GM23338 (cell line): ENCODE measurements at regions not wholly inside any gene's neighbourhood (a gene's known extent, or its start where the extent isn't known, plus 50 kb on each side); places are given as distances from the start of the nearest gene placed in this dataset.
A peak's percentile ranks its signal among the peaks of the same experiment; 100 is the strongest.

Experiments
- ATAC-seq: fragments of 200-7000 bp; cut with Tn5 transposase; 3 replicates; pipeline ENCODE4 v1.9.1; 2020
- DNase-seq: peaks from one replicate; pipeline ENCODE4 v3.0.0-alpha.2; 2015; ENCODE audit warnings: low spot score
- H2AFZ ChIP-seq: fragments of 200-600 bp; sonication (generic); 2 replicates; pipeline ENCODE4 v1.8.0; 2016; ENCODE audit warnings: antibody characterized with exemption, mild to moderate bottlenecking, moderate library complexity
- H3F3A ChIP-seq: fragments of 200-600 bp; sonication (generic); replicated peaks from 2 replicates; pipeline ENCODE4 v1.8.0; 2017; ENCODE audit warnings: antibody characterized with exemption, mixed run types, low read depth
- H3K27ac ChIP-seq: fragments of 200-600 bp; sonication (generic); 2 replicates; pipeline ENCODE4 v1.6.1; 2016; ENCODE audit warnings: low read depth
- H3K27me3 ChIP-seq: fragments of 200-600 bp; sonication (generic); 2 replicates; pipeline ENCODE4 v1.8.0; 2016; ENCODE audit warnings: mild to moderate bottlenecking, mixed run types, moderate library complexity; ENCODE audit not compliant: insufficient read depth
- H3K36me3 ChIP-seq: fragments of 200-600 bp; sonication (generic); 2 replicates; pipeline ENCODE4 v1.8.0; 2016; ENCODE audit warnings: mild to moderate bottlenecking; ENCODE audit not compliant: insufficient read depth
- H3K4me1 ChIP-seq: fragments of 200-600 bp; sonication (generic); 2 replicates; pipeline ENCODE4 v1.8.0; 2016; ENCODE audit warnings: mild to moderate bottlenecking, moderate library complexity; ENCODE audit not compliant: insufficient read depth
- H3K4me2 ChIP-seq: fragments of 200-600 bp; sonication (generic); 2 replicates; pipeline ENCODE4 v1.7.1; 2017; ENCODE audit warnings: mixed run types
- H3K4me3 ChIP-seq: fragments of 200-600 bp; sonication (generic); 2 replicates; pipeline ENCODE4 v1.6.1; 2016; ENCODE audit warnings: mixed run types
- H3K79me2 ChIP-seq: fragments of 200-600 bp; sonication (generic); replicated peaks from 2 replicates; pipeline ENCODE4 v1.8.0; 2017; ENCODE audit warnings: mild to moderate bottlenecking; ENCODE audit not compliant: insufficient read depth
- H3K9me2 ChIP-seq: fragments of 200-600 bp; sonication (generic); 2 replicates; pipeline ENCODE4 v1.8.0; 2017; ENCODE audit not compliant: insufficient read depth
- H4K20me1 ChIP-seq: fragments of 200-600 bp; sonication (generic); replicated peaks from 2 replicates; pipeline ENCODE4 v1.8.0; 2017; ENCODE audit warnings: mild to moderate bottlenecking; ENCODE audit not compliant: insufficient read depth
- H3K27ac Mint-ChIP-seq: 2 replicates; pipeline ENCODE4 v1.8.0; 2020; ENCODE audit warnings: inconsistent platforms, mild to moderate bottlenecking, moderate library complexity, mixed read lengths
- H3K27me3 Mint-ChIP-seq: 3 replicates; pipeline ENCODE4 v1.8.0; 2022; ENCODE audit warnings: low read depth, mild to moderate bottlenecking, moderate library complexity, mixed read lengths, inconsistent platforms; ENCODE audit not compliant: insufficient read depth, poor library complexity
- H3K36me3 Mint-ChIP-seq: 3 replicates; pipeline ENCODE4 v1.8.0; 2021; ENCODE audit warnings: low read depth, mild to moderate bottlenecking, inconsistent platforms, moderate library complexity, mixed read lengths
- H3K4me1 Mint-ChIP-seq: 3 replicates; pipeline ENCODE4 v1.8.0; 2020; ENCODE audit warnings: mild to moderate bottlenecking, inconsistent platforms, mixed read lengths
- H3K4me3 Mint-ChIP-seq: 3 replicates; pipeline ENCODE4 v1.8.0; 2021; ENCODE audit warnings: moderate library complexity, mild to moderate bottlenecking, inconsistent platforms, mixed read lengths
- H3K9me3 Mint-ChIP-seq: 3 replicates; pipeline ENCODE4 v1.8.0; 2020; ENCODE audit warnings: moderate library complexity, mild to moderate bottlenecking, inconsistent platforms, mixed read lengths
- ETS1 ChIP-seq: IDR thresholded peaks from 2 replicates; pipeline ENCODE4 v1.6.1; 2016; ENCODE audit warnings: antibody characterized with exemption
- EZH2 ChIP-seq: fragments of 200-600 bp; sonication (generic); IDR thresholded peaks from one replicate; pipeline ENCODE4 v1.8.0; 2017; ENCODE audit warnings: antibody characterized with exemption, mild to moderate bottlenecking, low read depth; ENCODE audit not compliant: unreplicated experiment
- EZH2phosphoT487 ChIP-seq: fragments of 200-600 bp; sonication (generic); IDR thresholded peaks from one replicate; pipeline ENCODE4 v1.8.1; 2018; ENCODE audit warnings: antibody characterized with exemption; ENCODE audit not compliant: unreplicated experiment
- JUNB ChIP-seq: IDR thresholded peaks from one replicate; pipeline ENCODE4 v1.6.1; 2016; ENCODE audit warnings: antibody characterized with exemption; ENCODE audit not compliant: unreplicated experiment
- NANOG ChIP-seq: IDR thresholded peaks from 2 replicates; pipeline ENCODE4 v1.6.1; 2016; ENCODE audit warnings: antibody characterized with exemption, borderline replicate concordance
- POLR2AphosphoS5 ChIP-seq: IDR thresholded peaks from 2 replicates; pipeline ENCODE4 v1.6.1; 2016; ENCODE audit warnings: antibody characterized with exemption, low read depth
- REST ChIP-seq: IDR thresholded peaks from one replicate; pipeline ENCODE4 v1.6.1; 2018; ENCODE audit warnings: antibody characterized with exemption; ENCODE audit not compliant: unreplicated experiment
- STAT1 ChIP-seq: IDR thresholded peaks from one replicate; pipeline ENCODE4 v1.6.1; 2016; ENCODE audit warnings: antibody characterized with exemption; ENCODE audit not compliant: unreplicated experiment
- ZNF114 ChIP-seq: fragments of 250-450 bp; sonication (Bioruptor Pico); IDR thresholded peaks from 2 replicates; pipeline ENCODE4 v1.5.0; 2020; ENCODE audit warnings: mild to moderate bottlenecking, moderate library complexity
- ZNF462 ChIP-seq: fragments of 250-450 bp; sonication (Bioruptor Pico); IDR thresholded peaks from 2 replicates; pipeline ENCODE4 v1.5.0; 2020; ENCODE audit warnings: mild to moderate bottlenecking, moderate library complexity

GRCh38 chr6:147054158-147054557 is 150.1 kb upstream of the STXBP5 start:
- Histone ChIP-seq H3K27ac (no peak overlapping the region; the same call in 1 of the 2 replicates), H2AFZ (no peak overlapping the region), H3K36me3 (no peaks in the 10 kb centered on the region), H3K4me1 (peaks cover 11% of the 10 kb centered on the region), H3K79me2 (no peaks in the 10 kb centered on the region), H3K27me3 (no peaks in the 10 kb centered on the region), H4K20me1 (no peaks in the 10 kb centered on the region), H3K4me2 (no peak overlapping the region), H3K4me3 (no peak overlapping the region), H3K9me2 (peaks cover 9% of the 10 kb centered on the region), H3F3A (no peaks in the 10 kb centered on the region)
- DNase-seq (no peak), ATAC-seq (no peak)
- Mint-ChIP-seq H3K27me3 (no peaks in the 10 kb centered on the region), H3K9me3 (no peaks in the 10 kb centered on the region; the same call in 2 of the 3 replicates), H3K4me1 (peaks cover 33% of the 10 kb centered on the region), H3K36me3 (no peaks in the 10 kb centered on the region), H3K27ac (peak overlapping the region; percentile 2; the same call in 1 of the 2 replicates), H3K4me3 (no peak overlapping the region)
- TF ChIP-seq EZH2 (no peak), ZNF114 (no peak), POLR2AphosphoS5 (no peak), REST (no peak)

GRCh38 chr6:147054871-147055270 is 149.3 kb upstream of the STXBP5 start:
- Mint-ChIP-seq H3K4me3 (no peak overlapping the region), H3K27ac (no peak overlapping the region), H3K4me1 (peaks cover 33% of the 10 kb centered on the region), H3K27me3 (no peaks in the 10 kb centered on the region), H3K36me3 (no peaks in the 10 kb centered on the region), H3K9me3 (no peaks in the 10 kb centered on the region; the same call in 2 of the 3 replicates)
- peaks cover 9% of the 10 kb centered on the region for H3K9me2 ChIP-seq
- DNase-seq (no peak), ATAC-seq (no peak)
- H4K20me1 ChIP-seq, result no peaks in the 10 kb centered on the region
- H3K4me2 ChIP-seq, result no peak overlapping the region
- H3K79me2 ChIP-seq, result no peaks in the 10 kb centered on the region
- no peak overlapping the region for H3K27ac ChIP-seq
- H3F3A ChIP-seq, result no peaks in the 10 kb centered on the region
- H3K4me3 ChIP-seq, result no peak overlapping the region
- H2AFZ ChIP-seq, result no peak overlapping the region
- peaks cover 11% of the 10 kb centered on the region for H3K4me1 ChIP-seq
- no peaks in the 10 kb centered on the region for H3K27me3 ChIP-seq
- H3K36me3 ChIP-seq, result no peaks in the 10 kb centered on the region
- TF ChIP-seq NANOG (no peak), JUNB (no peak), EZH2 (no peak), ETS1 (no peak), POLR2AphosphoS5 (no peak), STAT1 (no peak), ZNF462 (CRISPR knock-in tag) (no peak), EZH2phosphoT487 (no peak)
